SK-N-SH (cell line): ENCODE measurements at regions not wholly inside any gene's neighbourhood (a gene's known extent, or its start where the extent isn't known, plus 50 kb on each side); places are given as distances from the start of the nearest gene placed in this dataset.

Source experiments
- CTCF ChIA-PET: fragments of 300-600, 350-600 bp; formaldehyde crosslinking; extraction: SDS; loops from one replicate; lab custom pipeline; 2021; lab: Yijun Ruan, JAX
- POLR2A ChIA-PET: fragments of 350-600 bp; sonication (Branson Sonifier 250); formaldehyde crosslinking; extraction: SDS; loops from one replicate; lab custom pipeline; 2020; ENCODE audit warnings: antibody characterized with exemption, inconsistent platforms; lab: Yijun Ruan, JAX
- DNase-seq: peaks from one replicate; pipeline ENCODE4 v3.0.0; 2012
- H2AFZ ChIP-seq: fragments of 200-600 bp; sonication (generic); 2 replicates; pipeline ENCODE4 v1.8.1; 2016; ENCODE audit warnings: antibody characterized with exemption, mild to moderate bottlenecking, low read depth
- H3F3A ChIP-seq: fragments of 200-600 bp; sonication (generic); replicated peaks from 2 replicates; pipeline ENCODE3; 2016; ENCODE audit warnings: antibody characterized with exemption, mild to moderate bottlenecking; ENCODE audit not compliant: insufficient read depth
- H3K27ac ChIP-seq, 2 experiments: fragments of 200-500 bp in 1 of 2; fragments of 200-600 bp in 1 of 2; sonication (Bioruptor generic) in 1 of 2; sonication (generic), shearing (Covaris generic) in 1 of 2; 2 replicates each; pipeline versions ENCODE4 v1.5.1 to v1.6.1; 2014 to 2016; ENCODE audit warnings: low read depth in 2 of 2, inconsistent platforms in 1 of 2, low read length in 1 of 2, mild to moderate bottlenecking in 1 of 2, mixed read lengths in 1 of 2
- H3K27me3 ChIP-seq: fragments of 200-600 bp; sonication (generic), shearing (Covaris generic); 2 replicates; pipeline ENCODE4 v1.6.1; 2016; ENCODE audit warnings: mixed run types; ENCODE audit not compliant: insufficient read depth
- H3K36me3 ChIP-seq, 2 experiments: fragments of 200-500 bp in 1 of 2; fragments of 200-600 bp in 1 of 2; sonication (Bioruptor generic) in 1 of 2; sonication (generic) in 1 of 2; replicated peaks in 1 of 2; 2 replicates each; pipeline versions ENCODE3 to v1.5.1; 2014 to 2016; ENCODE audit warnings: low read length in 1 of 2, mild to moderate bottlenecking in 1 of 2; ENCODE audit not compliant: insufficient read depth in 2 of 2, control insufficient read depth in 1 of 2
- H3K4me1 ChIP-seq, 2 experiments: fragments of 200-500 bp in 1 of 2; fragments of 200-600 bp in 1 of 2; sonication (Bioruptor generic) in 1 of 2; sonication (generic), shearing (Covaris generic) in 1 of 2; 2 replicates each; pipeline versions ENCODE4 v1.5.1 to v1.6.1; 2014 to 2016; ENCODE audit warnings: low read depth in 1 of 2, low read length in 1 of 2, mixed run types in 1 of 2; ENCODE audit not compliant: insufficient read depth in 2 of 2, control insufficient read depth in 1 of 2
- H3K4me2 ChIP-seq: fragments of 200-600 bp; sonication (generic), shearing (Covaris generic); 2 replicates; pipeline ENCODE4 v1.6.1; 2017; ENCODE audit warnings: mixed run types
- H3K4me3 ChIP-seq, 2 experiments: fragments of 200-500 bp in 1 of 2; fragments of 200-600 bp in 1 of 2; sonication (Bioruptor generic) in 1 of 2; sonication (generic), shearing (Covaris generic) in 1 of 2; 2 replicates each; pipeline versions ENCODE4 v1.5.1 to v1.8.1; 2014 to 2016; ENCODE audit warnings: low read depth in 2 of 2, inconsistent platforms in 1 of 2, low read length in 1 of 2, mild to moderate bottlenecking in 1 of 2, mixed read lengths in 1 of 2, moderate library complexity in 1 of 2
- H3K79me2 ChIP-seq: fragments of 200-600 bp; sonication (generic); 2 replicates; pipeline ENCODE4 v1.8.1; 2017; ENCODE audit warnings: mild to moderate bottlenecking; ENCODE audit not compliant: insufficient read depth
- H3K9ac ChIP-seq: fragments of 200-600 bp; sonication (generic); 2 replicates; pipeline ENCODE4 v1.6.1; 2017; ENCODE audit warnings: mixed run types
- H3K9me2 ChIP-seq: fragments of 200-600 bp; sonication (generic); 2 replicates; pipeline ENCODE4 v1.6.1; 2017; ENCODE audit warnings: mixed run types
- H3K9me3 ChIP-seq: fragments of 200-600 bp; sonication (generic); 2 replicates; pipeline ENCODE4 v1.6.1; 2017; ENCODE audit warnings: mixed run types, mild to moderate bottlenecking, moderate library complexity
- H4K20me1 ChIP-seq: fragments of 200-600 bp; sonication (generic); 2 replicates; pipeline ENCODE4 v1.6.1; 2017; ENCODE audit warnings: mild to moderate bottlenecking, mixed run types; ENCODE audit not compliant: insufficient read depth
- CHD2 ChIP-seq: fragments of 150-350 bp; IDR thresholded peaks from 2 replicates; pipeline ENCODE4 v1.6.1; 2018; ENCODE audit warnings: low read length; ENCODE audit not compliant: partially characterized antibody
- EP300 ChIP-seq, 2 experiments: IDR thresholded peaks; 2 replicates each; pipeline versions ENCODE4 v1.4.0 to v1.6.1; 2012; ENCODE audit warnings: borderline replicate concordance in 1 of 2, low read depth in 1 of 2, low read length in 1 of 2
- EZH2phosphoT487 ChIP-seq: fragments of 200-600 bp; sonication (generic); IDR thresholded peaks from 2 replicates; pipeline ENCODE4 v1.6.1; 2017; ENCODE audit warnings: low read depth, mixed run types, mild to moderate bottlenecking, antibody characterized with exemption, moderate library complexity, borderline replicate concordance
- FOSL2 ChIP-seq: IDR thresholded peaks from 2 replicates; pipeline ENCODE4 v1.4.0; 2012; ENCODE audit warnings: low read depth, mild to moderate bottlenecking, moderate library complexity, borderline replicate concordance
- GABPA ChIP-seq: IDR thresholded peaks from 2 replicates; pipeline ENCODE4 v1.4.0; 2012; ENCODE audit warnings: low read depth, mild to moderate bottlenecking
- IRF3 ChIP-seq: fragments of 150-350 bp; IDR thresholded peaks from 2 replicates; pipeline ENCODE4 v1.6.1; 2016; ENCODE audit warnings: mild to moderate bottlenecking, low read depth, low read length
- MAX ChIP-seq: IDR thresholded peaks from 2 replicates; pipeline ENCODE4 v1.4.0; 2012; ENCODE audit warnings: low read depth
- NRF1 ChIP-seq: IDR thresholded peaks from 2 replicates; pipeline ENCODE4 v1.6.1; 2012; ENCODE audit warnings: low read depth, mild to moderate bottlenecking, low read length
- POLR2AphosphoS5 ChIP-seq: IDR thresholded peaks from 2 replicates; pipeline ENCODE4 v1.6.1; 2012; ENCODE audit warnings: low read depth, low read length
- RXRA ChIP-seq: IDR thresholded peaks from 2 replicates; pipeline ENCODE4 v1.4.0; 2012; ENCODE audit warnings: low read depth, mild to moderate bottlenecking, borderline replicate concordance
- SIN3A ChIP-seq: IDR thresholded peaks from 2 replicates; pipeline ENCODE4 v1.6.1; 2012; ENCODE audit warnings: low read depth, mild to moderate bottlenecking, low read length, moderate library complexity, borderline replicate concordance
- TAF1 ChIP-seq: IDR thresholded peaks from 2 replicates; pipeline ENCODE4 v1.6.1; 2012; ENCODE audit warnings: low read depth, mild to moderate bottlenecking, low read length, moderate library complexity, borderline replicate concordance
- TCF12 ChIP-seq: IDR thresholded peaks from 2 replicates; pipeline ENCODE4 v1.4.0; 2012
- TEAD4 ChIP-seq: IDR thresholded peaks from 2 replicates; pipeline ENCODE4 v1.4.0; 2012; ENCODE audit warnings: mild to moderate bottlenecking, borderline replicate concordance; ENCODE audit not compliant: insufficient read depth
- USF1 ChIP-seq: IDR thresholded peaks from 2 replicates; pipeline ENCODE4 v1.4.0; 2012; ENCODE audit warnings: low read depth, borderline replicate concordance
- ZBTB33 ChIP-seq: IDR thresholded peaks from 2 replicates; pipeline ENCODE4 v1.4.0; 2012; ENCODE audit warnings: low read depth, borderline replicate concordance
- WGBS: methylation state at CpG from one replicate; pipeline ENCODE4 v1.1.6; 2017; ENCODE audit warnings: low lambda C conversion rate; 5-methylcytosine and 5-hydroxymethylcytosine counted together

GRCh38 chr19:27673986-27674385 lies 1539.0 kb downstream of the UQCRFS1 start:
- POLR2A ChIA-PET, result no interaction called here
- no peak for DNase-seq
- 0% methylated on average over 2 of the region's 4 CpGs for whole genome bisulfite sequencing

GRCh38 chr19:27672309-27673047 lies 1540.5 kb downstream of the UQCRFS1 start:
- WGBS, result 9% methylated on average over 8 of the region's 10 CpGs
- no peaks in the 10 kb centered on the region for H3K79me2 ChIP-seq
- POLR2A ChIA-PET, result no interaction called here
- H4K20me1 ChIP-seq, result no peaks in the 10 kb centered on the region
- H3K4me2 ChIP-seq, result no peak overlapping the region
- H3K36me3 ChIP-seq, result no peaks in the 10 kb centered on the region
- no peaks in the 10 kb centered on the region for H3K27me3 ChIP-seq
- H3K9me3 ChIP-seq, result no peaks in the 10 kb centered on the region
- no peaks in the 10 kb centered on the region for H3K4me1 ChIP-seq
- no peak overlapping the region for H3K9ac ChIP-seq
- no peak overlapping the region for H2AFZ ChIP-seq
- CTCF ChIA-PET, result no interaction called here
- no peak for DNase-seq
- H3K27ac ChIP-seq, result no peak overlapping the region
- no peaks in the 10 kb centered on the region for H3K9me2 ChIP-seq
- no peaks in the 10 kb centered on the region for H3F3A ChIP-seq
- no peak overlapping the region for H3K4me3 ChIP-seq
- TF ChIP-seq CHD2, result no peak
- no peak for TF ChIP-seq EZH2phosphoT487
- TF ChIP-seq TAF1, result no peak
- TF ChIP-seq ZBTB33, result no peak
- TF ChIP-seq TEAD4, result no peak
- no peak for TF ChIP-seq RXRA
- no peak for TF ChIP-seq USF1
- TF ChIP-seq MAX, result no peak

More at GRCh38 chr19:27673986-27674385, 1539.0 kb downstream of the UQCRFS1 start:
- TF ChIP-seq ZBTB33 (no peak), EP300 (IDR thresholded peaks at IDR 0.05; ENCODE audit: borderline replicate concordance in 1 of 2, low read depth in 1 of 2, low read length in 1 of 2) (no peak), MAX (no peak), RXRA (no peak), SIN3A (no peak), POLR2AphosphoS5 (no peak), TCF12 (no peak), GABPA (no peak), CHD2 (no peak), TEAD4 (no peak), IRF3 (no peak), FOSL2 (no peak), NRF1 (no peak)
- Histone ChIP-seq H3K27ac (no peak overlapping the region), H3K79me2 (no peaks in the 10 kb centered on the region), H3K4me2 (no peak overlapping the region), H3K36me3 (no peaks in the 10 kb centered on the region), H3K9ac (no peak overlapping the region), H3K9me2 (no peaks in the 10 kb centered on the region), H3K9me3 (no peaks in the 10 kb centered on the region), H2AFZ (no peak overlapping the region), H3K4me3 (no peak overlapping the region), H3K4me1 (no peaks in the 10 kb centered on the region), H3K27me3 (no peaks in the 10 kb centered on the region), H4K20me1 (no peaks in the 10 kb centered on the region), H3F3A (no peaks in the 10 kb centered on the region)
- CTCF ChIA-PET, result no interaction called here
